Ascending aorta (tissue), 2 donors: ENCODE measurements at regions not wholly inside any gene's neighbourhood (a gene's known extent, or its start where the extent isn't known, plus 50 kb on each side); places are given as distances from the start of the nearest gene placed in this dataset.

Source experiments
- DNase-seq, 2 donors: peaks; one replicate each; pipeline ENCODE4 v3.0.0-alpha.2; 2019; ENCODE audit warnings: low spot score in 2 of 2
- H3K27ac ChIP-seq, 2 donors: fragments of 200-600 bp; sonication (generic); one replicate each; pipeline ENCODE4 v1.5.1; 2016 to 2017; ENCODE audit warnings: mild to moderate bottlenecking in 1 of 2
- H3K27me3 ChIP-seq: fragments of 200-600 bp; sonication (generic); one replicate; pipeline ENCODE4 v1.5.1; 2017
- H3K36me3 ChIP-seq, 2 donors: fragments of 200-600 bp; sonication (generic); one replicate each; pipeline ENCODE4 v1.5.1; 2016
- H3K4me1 ChIP-seq, 2 donors: fragments of 200-600 bp; sonication (generic); one replicate each; pipeline ENCODE4 v1.5.1; 2016 to 2017; ENCODE audit warnings: mild to moderate bottlenecking in 1 of 2
- H3K4me3 ChIP-seq, 2 donors: fragments of 200-600 bp; sonication (generic); one replicate each; pipeline ENCODE4 v1.5.1; 2016 to 2017; ENCODE audit warnings: mild to moderate bottlenecking in 1 of 2
- H3K9me3 ChIP-seq, 2 donors: fragments of 200-600 bp; sonication (generic); one replicate each; pipeline ENCODE4 v1.5.1; 2016
- CTCF ChIP-seq, 3 experiments: fragments of 200-600 bp in 2 of 3; fragments of 450-650 bp in 1 of 3; sonication (generic) in 2 of 3; IDR thresholded peaks; one replicate each; pipeline ENCODE4 v1.5.1; 2016 to 2019; ENCODE audit warnings: antibody characterized with exemption in 3 of 3, mild to moderate bottlenecking in 1 of 3, moderate library complexity in 1 of 3
- intact Hi-C: fragments of 100-400 bp; cut with DNase I; formaldehyde crosslinking; loops from one replicate; pipeline ENCODE4 v1.15.1; 2023

- TF ChIP-seq CTCF (IDR thresholded peaks at IDR 0.05) = no peak
- Histone ChIP-seq H3K36me3 (no peaks in the 10 kb centered on the region), H3K4me3 (no peak overlapping the region), H3K4me1 (no peaks in the 10 kb centered on the region), H3K27ac (no peak overlapping the region), H3K9me3 (no peaks in the 10 kb centered on the region), H3K27me3 (no peaks in the 10 kb centered on the region)
- no peak for DNase-seq
- intact Hi-C loops = no loop called here
These were observed 359.8 kb upstream of the ZNF608 start for GRCh38 chr5:125106271-125106670.

GRCh38 chr5:125106881-125107280 lies 360.4 kb upstream of the ZNF608 start:
- H3K27ac ChIP-seq = no peak overlapping the region
- no peaks in the 10 kb centered on the region for H3K27me3 ChIP-seq
- TF ChIP-seq CTCF (IDR thresholded peaks at IDR 0.05) = no peak
- H3K4me1 ChIP-seq = no peaks in the 10 kb centered on the region
- intact Hi-C loops = no loop called here
- no peak for DNase-seq
- H3K4me3 ChIP-seq = no peak overlapping the region
- no peaks in the 10 kb centered on the region for H3K9me3 ChIP-seq
- no peaks in the 10 kb centered on the region for H3K36me3 ChIP-seq

GRCh38 chr5:125109293-125109692 lies 362.9 kb upstream of the ZNF608 start:
- intact Hi-C loops = no loop called here
- H3K9me3 ChIP-seq = no peaks in the 10 kb centered on the region
- no peaks in the 10 kb centered on the region for H3K36me3 ChIP-seq
- no peaks in the 10 kb centered on the region for H3K27me3 ChIP-seq
- H3K4me3 ChIP-seq = no peak overlapping the region
- no peak for DNase-seq
- no peaks in the 10 kb centered on the region for H3K4me1 ChIP-seq
- TF ChIP-seq CTCF (IDR thresholded peaks at IDR 0.05) = no peak
- H3K27ac ChIP-seq = no peak overlapping the region

- no peak for DNase-seq
- Histone ChIP-seq H3K27ac (no peak overlapping the region), H3K4me3 (peak overlapping the region in 1 of 2 donors; percentile 44)
These were observed 363.4 kb upstream of the ZNF608 start for GRCh38 chr5:125109816-125110215.

GRCh38 chr5:125112196-125112595 lies 365.8 kb upstream of the ZNF608 start:
- H3K9me3 ChIP-seq = no peaks in the 10 kb centered on the region
- no peak for TF ChIP-seq CTCF (IDR thresholded peaks at IDR 0.05)
- no peaks in the 10 kb centered on the region for H3K27me3 ChIP-seq
- DNase-seq = no peak
- H3K27ac ChIP-seq = no peak overlapping the region
- intact Hi-C loops = no loop called here
- no peak overlapping the region for H3K4me3 ChIP-seq
- no peaks in the 10 kb centered on the region for H3K4me1 ChIP-seq
- no peaks in the 10 kb centered on the region for H3K36me3 ChIP-seq

More at GRCh38 chr5:125109816-125110215, 363.4 kb upstream of the ZNF608 start:
- Histone ChIP-seq H3K4me1 (no peaks in the 10 kb centered on the region), H3K36me3 (no peaks in the 10 kb centered on the region), H3K27me3 (no peaks in the 10 kb centered on the region), H3K9me3 (no peaks in the 10 kb centered on the region)
- intact Hi-C loops = no loop called here
- no peak for TF ChIP-seq CTCF (IDR thresholded peaks at IDR 0.05)

- no peak for TF ChIP-seq CTCF (IDR thresholded peaks at IDR 0.05)
- no peak overlapping the region for H3K27ac ChIP-seq
- H3K27me3 ChIP-seq = no peaks in the 10 kb centered on the region
- H3K36me3 ChIP-seq = no peaks in the 10 kb centered on the region
- no peak for DNase-seq
- intact Hi-C loops = no loop called here
- H3K4me1 ChIP-seq = no peaks in the 10 kb centered on the region
- H3K4me3 ChIP-seq = no peak overlapping the region
- no peaks in the 10 kb centered on the region for H3K9me3 ChIP-seq
These were observed 366.9 kb upstream of the ZNF608 start for GRCh38 chr5:125113328-125113727.
